ENCODE measurements at regions not wholly inside any gene's neighbourhood (a gene's known extent, or its start where the extent isn't known, plus 50 kb on each side); places are given as distances from the start of the nearest gene placed in this dataset.

DNA sequence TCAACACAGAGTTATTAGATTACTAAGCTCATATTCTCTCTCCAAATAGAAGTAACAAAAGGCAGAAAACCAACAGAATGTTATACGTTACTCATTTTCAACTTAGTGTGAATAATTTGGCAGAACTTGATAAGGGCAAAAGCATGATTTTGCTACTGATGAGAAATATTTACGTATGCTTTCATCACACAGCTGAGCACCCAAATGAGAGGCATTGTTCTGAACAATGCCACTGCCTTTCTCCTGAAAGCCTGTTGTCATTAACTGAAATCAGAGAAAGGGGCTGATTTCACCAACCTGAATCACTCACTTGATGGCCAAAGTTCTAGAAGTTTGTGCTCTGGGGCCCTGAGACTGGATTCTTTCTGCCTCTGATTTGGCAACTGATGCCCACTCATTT is 367.5 kb upstream of the PTGER4 start:
- H3K4me3 ChIP-seq (ENCODE audit: low read depth, low read length), result no peak overlapping the region
- in situ Hi-C loops (cut with HindIII; ENCODE audit: low sequenced_read_pairs), result no loop called here
- TF ChIP-seq, protein P1, sequence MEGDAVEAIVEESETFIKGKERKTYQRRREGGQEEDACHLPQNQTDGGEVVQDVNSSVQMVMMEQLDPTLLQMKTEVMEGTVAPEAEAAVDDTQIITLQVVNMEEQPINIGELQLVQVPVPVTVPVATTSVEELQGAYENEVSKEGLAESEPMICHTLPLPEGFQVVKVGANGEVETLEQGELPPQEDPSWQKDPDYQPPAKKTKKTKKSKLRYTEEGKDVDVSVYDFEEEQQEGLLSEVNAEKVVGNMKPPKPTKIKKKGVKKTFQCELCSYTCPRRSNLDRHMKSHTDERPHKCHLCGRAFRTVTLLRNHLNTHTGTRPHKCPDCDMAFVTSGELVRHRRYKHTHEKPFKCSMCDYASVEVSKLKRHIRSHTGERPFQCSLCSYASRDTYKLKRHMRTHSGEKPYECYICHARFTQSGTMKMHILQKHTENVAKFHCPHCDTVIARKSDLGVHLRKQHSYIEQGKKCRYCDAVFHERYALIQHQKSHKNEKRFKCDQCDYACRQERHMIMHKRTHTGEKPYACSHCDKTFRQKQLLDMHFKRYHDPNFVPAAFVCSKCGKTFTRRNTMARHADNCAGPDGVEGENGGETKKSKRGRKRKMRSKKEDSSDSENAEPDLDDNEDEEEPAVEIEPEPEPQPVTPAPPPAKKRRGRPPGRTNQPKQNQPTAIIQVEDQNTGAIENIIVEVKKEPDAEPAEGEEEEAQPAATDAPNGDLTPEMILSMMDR (IDR thresholded peaks at IDR 0.05; ENCODE audit: low read depth, low read length), result no peak
- no peak for DNase-seq (ENCODE audit: low read depth, low spot score)

DNA sequence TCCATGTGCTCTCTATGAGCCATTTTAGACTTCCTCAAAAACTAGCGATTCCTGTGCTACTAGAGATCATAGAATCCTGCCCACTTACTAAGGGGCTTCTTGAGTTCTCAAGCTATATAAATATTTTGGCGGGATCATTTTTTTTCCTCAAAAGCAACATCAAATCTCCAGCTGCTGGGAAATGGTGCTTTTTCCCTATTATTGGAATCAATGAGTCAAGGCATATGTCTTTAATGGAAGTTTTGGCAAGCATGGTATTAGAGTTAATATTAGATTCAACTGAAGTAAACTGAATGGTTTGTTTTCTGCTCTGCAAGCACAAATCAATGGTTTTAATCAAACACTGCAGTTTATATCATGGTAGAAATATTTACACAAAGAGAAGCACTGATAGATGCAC is 369.9 kb upstream of the PTGER4 start:
- TF ChIP-seq, protein P1 (IDR thresholded peaks at IDR 0.05; ENCODE audit: low read depth, low read length), result no peak
- no peak for DNase-seq (ENCODE audit: low read depth, low spot score)
- no peak overlapping the region for H3K4me3 ChIP-seq (ENCODE audit: low read depth, low read length)
- in situ Hi-C loops (cut with HindIII; ENCODE audit: low sequenced_read_pairs), result no loop called here

DNA sequence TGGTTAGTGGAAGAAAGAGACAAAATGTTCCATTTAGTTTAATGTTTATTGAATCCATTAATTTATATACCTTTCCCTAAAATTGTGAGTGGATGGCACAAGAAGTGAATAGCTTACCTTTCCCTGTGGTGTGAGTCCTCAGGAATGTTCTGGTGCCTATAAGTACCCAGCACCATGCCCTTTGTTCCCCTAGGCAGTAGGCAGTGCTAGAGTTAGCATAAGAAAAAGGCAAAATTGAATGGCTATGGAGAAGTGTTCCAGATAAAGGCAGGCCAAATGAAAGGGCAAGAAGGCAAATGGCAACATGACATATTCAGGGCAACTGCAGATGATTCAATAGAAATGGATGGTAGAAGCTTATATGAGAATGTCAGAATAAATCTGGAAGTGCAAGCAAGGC is 370.8 kb upstream of the PTGER4 start:
- TF ChIP-seq, protein P1 (IDR thresholded peaks at IDR 0.05; ENCODE audit: low read depth, low read length), result no peak
- DNase-seq (ENCODE audit: low read depth, low spot score), result no peak
- no peak overlapping the region for H3K4me3 ChIP-seq (ENCODE audit: low read depth, low read length)
- in situ Hi-C loops (cut with HindIII; ENCODE audit: low sequenced_read_pairs), result no loop called here

DNA sequence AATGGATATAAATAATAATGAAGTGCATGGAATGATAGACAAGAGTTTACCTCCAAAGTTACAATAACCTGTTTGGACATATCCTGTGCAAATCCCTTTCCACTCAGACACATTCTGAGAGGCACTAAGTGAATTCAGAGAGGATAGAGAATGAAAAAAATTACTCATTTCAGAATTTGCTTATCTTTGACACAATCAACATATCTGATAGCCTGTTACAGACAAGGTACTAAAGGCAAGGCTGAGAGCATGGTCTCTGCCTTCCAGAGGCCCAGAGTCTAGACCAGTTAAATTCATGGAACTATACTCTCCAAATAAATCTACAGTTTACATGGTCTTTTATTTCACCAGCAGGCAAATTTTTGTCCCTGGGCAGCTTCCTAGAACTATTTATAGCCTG is 371.8 kb upstream of the PTGER4 start:
- in situ Hi-C loops (cut with HindIII; ENCODE audit: low sequenced_read_pairs), result no loop called here
- TF ChIP-seq, protein P1 (IDR thresholded peaks at IDR 0.05; ENCODE audit: low read depth, low read length), result no peak
- H3K4me3 ChIP-seq (ENCODE audit: low read depth, low read length), result no peak overlapping the region
- DNase-seq (ENCODE audit: low read depth, low spot score), result no peak

DNA sequence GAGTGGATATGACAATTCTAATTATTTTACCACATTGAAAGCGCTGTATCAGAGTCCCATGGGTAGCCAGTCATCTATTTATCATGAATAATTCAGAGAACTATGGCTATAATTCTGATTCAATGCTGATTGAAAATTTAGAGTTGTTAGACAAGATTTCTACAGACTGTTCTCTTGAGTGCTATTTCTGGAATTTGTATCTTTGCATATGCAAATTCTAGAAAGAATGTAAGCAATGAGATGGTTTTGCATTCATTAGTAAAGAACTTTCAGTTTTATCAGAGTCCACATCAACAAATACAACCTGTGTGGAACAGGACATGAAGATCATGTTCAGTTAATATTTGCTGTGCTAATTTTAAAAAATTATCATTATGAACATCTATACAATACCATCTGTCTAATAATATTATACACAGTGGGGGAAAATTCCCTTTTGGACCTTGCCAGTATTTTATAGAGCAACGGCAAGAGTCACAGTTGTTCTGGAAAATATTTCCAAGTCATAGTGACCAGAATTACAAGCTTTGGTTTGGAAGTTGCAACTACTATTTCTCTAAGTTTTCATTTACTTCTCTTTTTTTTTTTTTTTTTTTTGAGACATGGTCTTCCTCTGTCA is 372.7 kb upstream of the PTGER4 start:
- TF ChIP-seq, protein P1 (IDR thresholded peaks at IDR 0.05; ENCODE audit: low read depth, low read length), result no peak
- in situ Hi-C loops (cut with HindIII; ENCODE audit: low sequenced_read_pairs), result no loop called here
- H3K4me3 ChIP-seq (ENCODE audit: low read depth, low read length), result no peak overlapping the region
- no peak for DNase-seq (ENCODE audit: low read depth, low spot score)

DNA sequence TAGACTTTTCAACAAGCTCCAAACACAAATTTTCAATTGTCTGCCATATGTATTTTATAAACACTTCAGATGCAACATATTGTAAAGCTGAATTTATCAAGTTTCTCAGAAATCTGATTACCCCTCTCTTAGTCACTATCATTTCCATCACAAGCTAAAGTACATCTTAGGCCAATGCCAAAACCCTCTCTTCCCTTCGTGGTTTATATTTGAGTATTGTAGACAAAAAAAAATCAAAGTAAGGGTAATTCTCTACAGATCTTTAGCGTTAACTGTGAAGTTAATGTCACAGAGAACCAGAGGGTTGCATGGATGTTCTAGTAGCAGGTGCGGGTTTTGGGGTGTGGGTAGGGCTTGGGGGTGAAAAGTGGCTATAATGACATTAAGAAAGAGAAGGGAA is 387.7 kb upstream of the PTGER4 start:
- in situ Hi-C loops (cut with HindIII; ENCODE audit: low sequenced_read_pairs), result no loop called here
- TF ChIP-seq, protein P1 (IDR thresholded peaks at IDR 0.05; ENCODE audit: low read depth, low read length), result no peak
- DNase-seq (ENCODE audit: low read depth, low spot score), result no peak
- no peak overlapping the region for H3K4me3 ChIP-seq (ENCODE audit: low read depth, low read length)

DNA sequence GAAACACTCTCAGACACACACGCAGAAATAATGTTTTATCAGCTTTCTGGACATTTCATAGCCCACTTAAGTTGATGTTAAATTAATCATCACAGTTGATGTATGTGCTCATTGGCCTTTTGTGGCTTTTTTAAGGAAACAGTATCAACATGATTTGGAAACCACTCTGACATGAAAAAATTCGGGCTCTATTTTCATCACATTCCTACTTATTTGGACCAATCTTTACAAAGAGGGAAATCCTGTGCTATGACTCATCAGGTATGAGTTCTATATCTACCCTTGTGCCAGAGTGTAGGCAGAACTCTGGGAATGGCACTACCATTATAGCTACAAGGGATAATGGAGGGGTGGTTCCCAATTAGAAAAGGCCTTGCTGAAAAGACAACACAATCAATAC is 388.4 kb upstream of the PTGER4 start:
- no peak overlapping the region for H3K4me3 ChIP-seq (ENCODE audit: low read depth, low read length)
- TF ChIP-seq, protein P1 (IDR thresholded peaks at IDR 0.05; ENCODE audit: low read depth, low read length), result no peak
- in situ Hi-C loops (cut with HindIII; ENCODE audit: low sequenced_read_pairs), result no loop called here
- DNase-seq (ENCODE audit: low read depth, low spot score), result peak; percentile 36
